OCI-LY7 (cell line): ENCODE measurements at regions not wholly inside any gene's neighbourhood (a gene's known extent, or its start where the extent isn't known, plus 50 kb on each side); places are given as distances from the start of the nearest gene placed in this dataset.
A peak's percentile ranks its signal among the peaks of the same experiment; 100 is the strongest.

Experiments used
- BruUV-seq: library from RNA; stranded (reverse); fragments of 400-500 nt; replicated peaks from 2 replicates; lab custom pipeline; 2021; lab: Mats Ljungman, UMichigan
- CTCF ChIA-PET: fragments of 300-600 bp; sonication (Branson Sonifier 250); formaldehyde crosslinking; loops from one replicate; lab custom pipeline; 2022; ENCODE audit warnings: antibody characterized with exemption; ENCODE audit not compliant: unreplicated experiment; lab: Charles Lee
- POLR2A ChIA-PET: fragments of 300-600 bp; sonication (Branson Sonifier 250); formaldehyde crosslinking; loops from one replicate; lab custom pipeline; 2022; ENCODE audit warnings: antibody characterized with exemption; lab: Charles Lee
- DNase-seq: peaks from one replicate; pipeline ENCODE4 v3.0.0-alpha.2; 2015; ENCODE audit warnings: low spot score
- H2AFZ ChIP-seq: fragments of 200-600 bp; sonication (generic), shearing (Covaris generic); 2 replicates; pipeline ENCODE4 v1.6.1; 2014; ENCODE audit warnings: mild to moderate bottlenecking, antibody characterized with exemption, low read length, moderate library complexity
- H3K27ac ChIP-seq: fragments of 200-600 bp; sonication (generic); 2 replicates; pipeline ENCODE4 v1.5.1; 2014; ENCODE audit warnings: mixed run types, low read depth, mild to moderate bottlenecking, moderate library complexity, low read length, inconsistent platforms; ENCODE audit not compliant: poor library complexity, severe bottlenecking
- H3K36me3 ChIP-seq: fragments of 200-600 bp; sonication (generic); 2 replicates; pipeline ENCODE4 v1.6.1; 2014; ENCODE audit warnings: mild to moderate bottlenecking, antibody characterized with exemption, low read length, moderate library complexity, mixed read lengths; ENCODE audit not compliant: insufficient read depth
- H3K4me1 ChIP-seq: fragments of 200-600 bp; sonication (generic); 2 replicates; pipeline ENCODE4 v1.5.1; 2014; ENCODE audit warnings: mild to moderate bottlenecking, low read length; ENCODE audit not compliant: insufficient read depth, poor library complexity, severe bottlenecking
- H3K4me2 ChIP-seq: fragments of 200-600 bp; sonication (generic); 2 replicates; pipeline ENCODE4 v1.6.1; 2014; ENCODE audit warnings: mild to moderate bottlenecking, low read length
- H3K4me3 ChIP-seq: fragments of 200-600 bp; sonication (generic); 2 replicates; pipeline ENCODE4 v1.5.1; 2014; ENCODE audit warnings: mild to moderate bottlenecking, low read depth, low read length; ENCODE audit not compliant: poor library complexity, severe bottlenecking
- H3K79me2 ChIP-seq: fragments of 200-600 bp; sonication (generic); 2 replicates; pipeline ENCODE4 v1.6.1; 2016; ENCODE audit warnings: low read depth, mild to moderate bottlenecking, low read length, moderate library complexity, mixed read lengths; ENCODE audit not compliant: insufficient read depth
- H3K9me2 ChIP-seq: fragments of 200-600 bp; sonication (generic); 2 replicates; pipeline ENCODE4 v1.6.1; 2016; ENCODE audit warnings: mild to moderate bottlenecking, low read length, mixed read lengths; ENCODE audit not compliant: insufficient read depth
- H3K9me3 ChIP-seq: fragments of 200-600 bp; sonication (generic); 2 replicates; pipeline ENCODE4 v1.6.1; 2014; ENCODE audit warnings: mild to moderate bottlenecking, mixed run types, low read length, mixed read lengths
- H4K20me1 ChIP-seq: fragments of 200-600 bp; sonication (generic); 2 replicates; pipeline ENCODE4 v1.6.1; 2014; ENCODE audit warnings: mild to moderate bottlenecking, antibody characterized with exemption, low read length, moderate library complexity, mixed read lengths; ENCODE audit not compliant: insufficient read depth
- EZH2phosphoT487 ChIP-seq: fragments of 200-600 bp; sonication (generic); IDR thresholded peaks from 2 replicates; pipeline ENCODE4 v1.6.1; 2018; ENCODE audit warnings: low read depth, borderline replicate concordance, mild to moderate bottlenecking, mixed run types, antibody characterized with exemption, low read length, moderate library complexity, mixed read lengths
- intact Hi-C: fragments of 100-400 bp; cut with micrococcal nuclease; formaldehyde crosslinking; loops from one replicate; pipeline ENCODE4 v1.10.0; 2022; ENCODE audit not compliant: unreplicated experiment
- TF ChIP-seq, protein P1 (sequence below): fragments of 200-600 bp; sonication (generic); conservative IDR thresholded peaks from 2 replicates; pipeline ENCODE4 v1.5.1; 2014; ENCODE audit warnings: mild to moderate bottlenecking, antibody characterized with exemption, low read length, moderate library complexity, mixed read lengths

DNA sequence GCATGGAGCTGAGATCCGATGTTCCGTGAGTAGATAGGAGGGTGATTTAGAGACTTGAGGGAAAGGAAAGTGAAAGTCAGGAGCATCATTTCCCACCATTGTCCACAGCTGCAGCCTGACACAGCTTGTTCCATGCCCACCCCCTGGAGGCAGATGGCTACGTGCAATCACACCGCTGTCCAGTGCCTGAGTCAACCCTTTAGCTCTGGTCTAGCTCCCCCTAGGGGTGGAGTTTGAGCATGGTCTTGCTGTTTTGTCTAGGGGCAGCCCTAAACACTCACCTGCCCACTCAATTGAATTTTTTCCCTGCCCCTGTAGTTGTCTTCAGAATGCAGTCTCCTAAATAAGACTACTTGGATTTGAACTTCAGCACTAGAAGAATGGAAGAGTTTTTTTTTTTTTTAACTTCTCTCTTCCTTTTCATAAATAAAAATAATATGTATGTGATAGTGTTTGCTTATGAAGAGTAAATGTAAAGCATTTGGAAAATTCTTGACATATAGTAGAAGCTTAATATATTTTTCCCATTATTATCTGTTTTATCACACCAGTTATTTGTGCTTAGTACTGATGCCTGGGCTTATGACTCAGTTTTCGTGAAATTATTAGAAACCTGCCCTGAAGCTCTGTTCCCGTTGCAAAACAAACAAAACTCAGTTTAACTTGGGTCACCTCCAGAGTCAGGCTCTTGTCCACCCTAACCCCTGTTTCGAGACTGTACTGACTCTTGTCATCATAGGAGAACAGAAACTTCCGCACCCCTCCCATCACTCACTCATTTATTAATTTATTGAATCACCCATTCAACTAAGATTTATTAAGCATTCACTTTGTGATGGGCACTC lies 814.8 kb downstream of the MAFB start:
- Histone ChIP-seq H3K9me2 (no peaks in the 10 kb centered on the region), H3K27ac (no peak overlapping the region), H3K4me1 (no peaks in the 10 kb centered on the region), H3K9me3 (no peaks in the 10 kb centered on the region), H3K4me2 (no peak overlapping the region), H3K79me2 (no peaks in the 10 kb centered on the region), H4K20me1 (no peaks in the 10 kb centered on the region), H2AFZ (no peak overlapping the region), H3K36me3 (no peaks in the 10 kb centered on the region), H3K4me3 (no peak overlapping the region)
- BruUV-seq, result no TSS peak
- ChIA-PET POLR2A (no interaction called here), CTCF (no interaction called here)
- TF ChIP-seq, protein P1, sequence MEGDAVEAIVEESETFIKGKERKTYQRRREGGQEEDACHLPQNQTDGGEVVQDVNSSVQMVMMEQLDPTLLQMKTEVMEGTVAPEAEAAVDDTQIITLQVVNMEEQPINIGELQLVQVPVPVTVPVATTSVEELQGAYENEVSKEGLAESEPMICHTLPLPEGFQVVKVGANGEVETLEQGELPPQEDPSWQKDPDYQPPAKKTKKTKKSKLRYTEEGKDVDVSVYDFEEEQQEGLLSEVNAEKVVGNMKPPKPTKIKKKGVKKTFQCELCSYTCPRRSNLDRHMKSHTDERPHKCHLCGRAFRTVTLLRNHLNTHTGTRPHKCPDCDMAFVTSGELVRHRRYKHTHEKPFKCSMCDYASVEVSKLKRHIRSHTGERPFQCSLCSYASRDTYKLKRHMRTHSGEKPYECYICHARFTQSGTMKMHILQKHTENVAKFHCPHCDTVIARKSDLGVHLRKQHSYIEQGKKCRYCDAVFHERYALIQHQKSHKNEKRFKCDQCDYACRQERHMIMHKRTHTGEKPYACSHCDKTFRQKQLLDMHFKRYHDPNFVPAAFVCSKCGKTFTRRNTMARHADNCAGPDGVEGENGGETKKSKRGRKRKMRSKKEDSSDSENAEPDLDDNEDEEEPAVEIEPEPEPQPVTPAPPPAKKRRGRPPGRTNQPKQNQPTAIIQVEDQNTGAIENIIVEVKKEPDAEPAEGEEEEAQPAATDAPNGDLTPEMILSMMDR, result peak; percentile 79
- no peak for TF ChIP-seq EZH2phosphoT487
- peak; percentile 52 for DNase-seq
- intact Hi-C loops, result loop anchor here (5.0 kb wide), 1 partner anchor 607 kb away; no protein-coding TSS in a partner anchor

DNA sequence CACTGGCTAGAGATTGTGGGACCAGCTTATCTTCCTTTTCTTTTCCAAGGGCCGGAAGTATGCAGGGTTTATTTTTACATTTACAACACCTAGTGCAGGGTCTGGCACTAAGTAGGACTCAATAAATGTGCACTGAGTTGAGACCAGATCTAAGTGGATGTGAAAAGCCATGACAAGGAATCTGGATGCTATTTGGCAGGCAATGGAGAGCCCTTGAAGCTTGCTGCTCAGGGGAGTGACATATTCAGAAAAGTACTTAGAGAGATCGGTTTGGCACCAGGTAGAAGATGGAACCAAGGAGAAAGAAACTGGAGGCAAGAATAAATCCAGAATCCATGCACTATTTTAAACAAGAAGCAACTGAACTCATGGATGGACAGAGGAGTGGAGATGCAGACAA lies 815.8 kb downstream of the MAFB start:
- Histone ChIP-seq H3K36me3 (no peaks in the 10 kb centered on the region), H3K27ac (no peak overlapping the region), H3K9me2 (no peaks in the 10 kb centered on the region), H4K20me1 (no peaks in the 10 kb centered on the region), H3K9me3 (no peaks in the 10 kb centered on the region), H3K4me3 (no peak overlapping the region), H3K4me2 (no peak overlapping the region), H3K4me1 (no peaks in the 10 kb centered on the region), H2AFZ (no peak overlapping the region), H3K79me2 (no peaks in the 10 kb centered on the region)
- TF ChIP-seq EZH2phosphoT487, result no peak
- TF ChIP-seq, protein P1, result no peak
- DNase-seq, result no peak
- intact Hi-C loops, result loop anchor here (5.0 kb wide), 1 partner anchor 606 kb away; no protein-coding TSS in a partner anchor
- ChIA-PET CTCF (no interaction called here), POLR2A (no interaction called here)
- no TSS peak for BruUV-seq

DNA sequence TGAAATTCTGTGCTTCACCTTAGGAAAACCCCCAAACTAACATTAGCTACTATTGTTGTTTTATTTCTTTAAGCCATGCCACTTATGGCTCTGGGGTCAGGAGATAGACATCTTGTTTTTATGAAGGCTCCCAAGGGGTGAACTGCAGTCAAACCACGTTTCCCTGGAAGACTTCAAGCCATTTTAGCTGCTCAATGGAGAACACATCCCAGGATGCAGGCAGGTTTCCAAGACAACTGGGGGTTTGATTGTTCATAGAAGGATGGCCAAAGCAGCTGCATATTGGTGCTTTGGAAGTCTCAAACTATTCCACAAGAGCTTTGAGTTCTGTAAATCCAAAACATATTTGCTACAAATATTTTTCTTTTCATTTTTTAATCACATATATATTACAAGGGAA lies 818.0 kb downstream of the MAFB start:
- no peak overlapping the region for H3K4me3 ChIP-seq
- ChIA-PET POLR2A (interaction anchor here (0.6 kb wide), 1 partner anchor 12 kb away, joined by 3 read pairs; no protein-coding TSS in a partner anchor), CTCF (no interaction called here)
- H3K9me3 ChIP-seq, result no peaks in the 10 kb centered on the region
- no peaks in the 10 kb centered on the region for H4K20me1 ChIP-seq
- H3K79me2 ChIP-seq, result no peaks in the 10 kb centered on the region
- no peaks in the 10 kb centered on the region for H3K9me2 ChIP-seq
- H3K27ac ChIP-seq, result no peak overlapping the region
- DNase-seq, result no peak
- no peaks in the 10 kb centered on the region for H3K4me1 ChIP-seq
- TF ChIP-seq, protein P1, result no peak
- TF ChIP-seq EZH2phosphoT487, result no peak
- no peak overlapping the region for H2AFZ ChIP-seq
- intact Hi-C loops, result loop anchor here (5.0 kb wide), 1 partner anchor 604 kb away; no protein-coding TSS in a partner anchor
- H3K36me3 ChIP-seq, result no peaks in the 10 kb centered on the region
- no TSS peak for BruUV-seq
- H3K4me2 ChIP-seq, result no peak overlapping the region
